Right atrium auricular region (tissue), 2 donors: ENCODE measurements at regions not wholly inside any gene's neighbourhood (a gene's known extent, or its start where the extent isn't known, plus 50 kb on each side); places are given as distances from the start of the nearest gene placed in this dataset.

Source experiments
- DNase-seq: peaks from one replicate; pipeline ENCODE4 v3.0.0-alpha.2; 2019; ENCODE audit warnings: low spot score
- H3K27ac ChIP-seq, 2 donors: fragments of 200-600 bp; sonication (generic); 1 replicate in 1 of 2; 2 replicates in 1 of 2; pipeline ENCODE4 v1.5.1; 2016 to 2019
- H3K27me3 ChIP-seq, 2 donors: fragments of 200-600 bp; sonication (generic); one replicate each; pipeline versions ENCODE4 v1.5.1 to v1.6.0; 2017 to 2019
- H3K36me3 ChIP-seq: fragments of 200-600 bp; sonication (generic); one replicate; pipeline ENCODE4 v1.5.1; 2016
- H3K4me1 ChIP-seq, 2 donors: fragments of 200-600 bp; sonication (generic); one replicate each; pipeline versions ENCODE4 v1.5.1 to v1.6.0; 2017 to 2019
- H3K4me3 ChIP-seq, 2 donors: fragments of 200-600 bp; sonication (generic); 1 replicate in 1 of 2; 2 replicates in 1 of 2; pipeline ENCODE4 v1.5.1; 2017 to 2019; ENCODE audit warnings: mild to moderate bottlenecking in 1 of 2, moderate library complexity in 1 of 2
- H3K9me3 ChIP-seq, 2 donors: fragments of 200-600 bp; sonication (generic); one replicate each; pipeline ENCODE4 v1.5.1; 2019
- CTCF ChIP-seq, 2 donors: fragments of 200-600 bp; sonication (generic); IDR thresholded peaks; one replicate each; pipeline ENCODE4 v1.5.1; 2019; ENCODE audit warnings: antibody characterized with exemption in 2 of 2

DNA sequence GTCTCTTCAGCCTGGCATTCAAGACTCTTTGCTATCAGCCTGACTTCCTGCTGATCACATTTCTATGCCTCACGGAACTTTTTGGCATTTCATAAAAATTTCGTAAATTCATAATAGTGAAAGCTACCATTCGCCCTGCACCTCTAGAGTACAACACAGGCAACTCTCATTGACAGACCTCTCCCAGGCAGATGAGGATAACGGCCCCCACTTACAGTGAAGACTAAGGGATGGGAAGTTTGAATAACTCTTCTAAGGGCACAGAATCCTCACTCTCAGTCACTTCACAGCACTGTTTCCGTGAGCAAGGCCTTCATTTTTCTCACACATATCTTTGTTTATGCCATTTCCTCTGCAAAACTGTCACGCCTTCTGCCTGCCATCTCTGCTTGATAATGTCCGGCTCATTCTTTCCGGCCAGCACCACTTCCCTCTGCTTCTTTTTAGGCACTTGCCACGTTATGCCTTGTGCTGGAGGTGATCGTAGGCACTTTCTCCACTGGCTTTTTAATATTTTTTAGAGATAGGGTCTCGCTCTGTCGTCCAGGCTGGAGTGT, 224.1 kb upstream of the HES1 start:
- DNase-seq = no peak
- Histone ChIP-seq H3K4me3 (no peak overlapping the region), H3K4me1 (peaks cover 0 to 9% of the 10 kb centered on the region in 2 donors), H3K36me3 (no peaks in the 10 kb centered on the region), H3K27ac (no peak overlapping the region), H3K9me3 (no peaks in the 10 kb centered on the region), H3K27me3 (no peaks in the 10 kb centered on the region)
- no peak for TF ChIP-seq CTCF (IDR thresholded peaks at IDR 0.05)

DNA sequence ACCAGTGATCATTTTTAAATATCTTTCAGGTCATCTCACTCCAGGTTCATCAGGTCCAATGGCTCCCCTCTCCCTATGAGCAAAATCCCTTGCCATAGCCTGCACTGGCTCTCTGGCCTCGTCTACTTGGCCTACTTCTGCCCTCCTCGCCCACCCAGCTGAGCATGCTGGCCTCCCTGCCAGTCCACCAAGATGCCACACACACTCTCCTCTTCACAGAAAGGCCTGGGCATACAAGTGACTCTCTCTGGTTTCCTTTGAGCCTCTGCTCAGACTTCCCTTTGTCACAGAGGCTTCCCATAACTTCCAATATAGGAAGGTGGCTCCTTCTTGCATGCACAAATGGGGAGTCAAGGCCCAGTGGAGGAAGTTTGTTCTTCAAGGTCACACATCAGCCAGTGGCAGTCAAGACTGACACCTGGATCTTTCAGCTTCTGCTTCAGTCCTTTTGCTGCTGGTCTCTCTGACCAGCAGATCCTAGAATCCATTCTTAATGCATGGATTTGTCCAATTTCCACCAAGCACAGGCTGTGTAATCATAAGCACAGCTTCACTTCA, 223.2 kb upstream of the HES1 start:
- H3K27ac ChIP-seq = no peak overlapping the region
- no peak for DNase-seq
- peaks cover 0 to 9% of the 10 kb centered on the region in 2 donors for H3K4me1 ChIP-seq
- H3K27me3 ChIP-seq = no peaks in the 10 kb centered on the region
- H3K36me3 ChIP-seq = no peaks in the 10 kb centered on the region
- H3K9me3 ChIP-seq = no peaks in the 10 kb centered on the region
- no peak overlapping the region for H3K4me3 ChIP-seq
- no peak for TF ChIP-seq CTCF (IDR thresholded peaks at IDR 0.05)

GRCh38 chr3:193914602-193915001, 221.3 kb upstream of the HES1 start:
- no peak for TF ChIP-seq CTCF (IDR thresholded peaks at IDR 0.05)
- Histone ChIP-seq H3K36me3 (no peaks in the 10 kb centered on the region), H3K27ac (no peak overlapping the region), H3K4me1 (peaks cover 0 to 9% of the 10 kb centered on the region in 2 donors), H3K9me3 (no peaks in the 10 kb centered on the region), H3K27me3 (no peaks in the 10 kb centered on the region), H3K4me3 (no peak overlapping the region)
- no peak for DNase-seq

DNA sequence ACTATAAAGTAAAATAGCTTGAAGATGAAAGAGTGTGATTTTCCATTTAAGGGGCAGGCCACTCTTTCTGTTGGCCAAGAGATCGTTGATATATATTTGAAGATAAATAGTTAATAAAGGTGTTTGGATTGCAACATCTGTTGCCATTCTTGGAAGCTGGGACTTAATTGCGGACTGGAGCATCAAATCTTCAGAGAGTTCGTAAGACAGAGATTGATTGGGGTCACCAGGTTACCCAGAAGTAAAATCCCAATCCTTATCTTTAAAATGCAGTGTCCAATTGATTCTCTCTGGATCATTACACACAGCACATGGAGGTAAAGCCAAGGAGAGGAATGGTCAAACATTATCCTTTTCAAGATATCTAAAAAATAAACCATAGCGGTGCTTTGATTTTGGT, 220.8 kb upstream of the HES1 start:
- Histone ChIP-seq H3K36me3 (no peaks in the 10 kb centered on the region), H3K27ac (no peak overlapping the region), H3K9me3 (no peaks in the 10 kb centered on the region), H3K27me3 (no peaks in the 10 kb centered on the region), H3K4me3 (no peak overlapping the region), H3K4me1 (peaks cover 0 to 9% of the 10 kb centered on the region in 2 donors)
- no peak for DNase-seq
- no peak for TF ChIP-seq CTCF (IDR thresholded peaks at IDR 0.05)

DNA sequence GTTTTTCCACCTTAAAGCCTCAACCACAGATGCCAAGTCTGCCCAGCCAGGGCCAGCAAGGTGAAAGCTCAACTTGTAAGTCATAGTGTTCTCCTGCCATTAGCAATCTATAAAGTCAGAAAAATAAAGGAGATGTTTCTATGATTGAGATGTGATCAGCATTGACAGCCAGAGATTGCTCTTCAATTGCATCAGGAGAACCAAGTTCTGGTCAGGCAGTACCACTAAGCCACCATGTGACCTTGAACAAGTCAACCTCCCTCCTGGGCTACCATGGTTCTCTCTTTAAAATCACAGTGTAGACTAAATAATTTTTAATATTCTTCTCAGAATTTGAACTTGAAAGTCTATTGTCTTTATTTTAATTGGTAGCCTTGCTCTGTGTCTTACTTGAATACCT, 220.3 kb upstream of the HES1 start:
- H3K27ac ChIP-seq = no peak overlapping the region
- no peak for TF ChIP-seq CTCF (IDR thresholded peaks at IDR 0.05)
- H3K36me3 ChIP-seq = no peaks in the 10 kb centered on the region

DNA sequence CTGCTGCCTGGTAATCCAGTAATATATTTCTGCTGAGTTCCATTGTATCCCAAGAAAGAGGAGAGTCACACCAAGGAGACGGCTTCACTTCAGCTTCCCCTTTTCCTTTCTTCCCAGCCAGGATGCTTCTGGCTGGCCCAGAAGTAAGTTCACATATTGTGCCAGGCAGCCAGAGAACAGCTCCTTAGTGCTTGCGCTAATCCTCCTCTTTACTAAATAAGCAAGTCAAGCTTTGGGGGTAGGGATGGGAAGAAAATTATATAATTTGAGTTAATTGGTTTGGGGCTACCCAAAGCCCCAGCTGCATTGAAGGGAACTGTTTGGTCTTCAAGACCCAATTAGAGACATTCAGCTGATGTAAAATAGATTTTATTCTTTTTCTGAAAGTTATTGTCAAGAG, 218.8 kb upstream of the HES1 start:
- no peak overlapping the region for H3K27ac ChIP-seq
- H3K9me3 ChIP-seq = no peaks in the 10 kb centered on the region
- TF ChIP-seq CTCF (IDR thresholded peaks at IDR 0.05) = no peak
- no peak overlapping the region for H3K4me3 ChIP-seq
- no peaks in the 10 kb centered on the region for H3K4me1 ChIP-seq
- no peaks in the 10 kb centered on the region for H3K36me3 ChIP-seq
- no peak for DNase-seq
- H3K27me3 ChIP-seq = no peaks in the 10 kb centered on the region

More for the DNA sequence above, 220.3 kb upstream of the HES1 start:
- no peak overlapping the region for H3K4me3 ChIP-seq
- no peaks in the 10 kb centered on the region for H3K9me3 ChIP-seq
- peaks cover 0 to 9% of the 10 kb centered on the region in 2 donors for H3K4me1 ChIP-seq
- no peak for DNase-seq
- H3K27me3 ChIP-seq = no peaks in the 10 kb centered on the region
